ENCODE measurements at regions not wholly inside any gene's neighbourhood (a gene's known extent, or its start where the extent isn't known, plus 50 kb on each side); places are given as distances from the start of the nearest gene placed in this dataset.
"Not testable (repeated sequence)": the region's sequence is repeated elsewhere in the genome, so short reads cannot be mapped to it uniquely, and the experiment has no call there.

DNA sequence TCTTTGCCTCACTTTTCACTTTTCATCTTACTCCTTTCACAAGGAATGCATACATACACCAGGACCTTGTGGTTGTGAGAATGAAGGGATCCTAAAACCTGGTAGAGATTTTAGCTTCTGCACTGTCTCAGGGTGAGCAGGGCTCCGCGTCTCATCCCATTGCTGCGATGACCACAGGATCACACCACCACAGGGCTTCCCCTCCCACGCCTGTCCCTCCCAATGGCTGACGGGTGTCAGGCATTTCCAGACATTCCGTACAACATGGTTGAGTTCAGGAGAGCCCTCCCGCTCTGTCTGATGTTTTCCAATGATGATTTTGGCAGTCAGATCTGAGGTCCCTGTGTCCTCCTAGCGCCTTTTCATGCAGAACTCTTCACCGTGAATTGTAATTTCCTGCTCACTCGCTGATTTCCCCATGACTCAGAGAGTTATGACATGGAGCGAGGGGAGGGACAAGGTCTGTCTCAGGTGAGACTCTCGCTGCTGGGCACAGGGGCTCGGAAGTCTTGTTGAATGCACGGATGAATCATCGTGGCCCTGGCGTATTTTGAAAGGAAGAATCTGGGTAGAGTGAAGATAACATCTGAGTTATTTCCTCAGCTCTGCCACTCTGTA, 102.8 kb downstream of the TEX29 start:
- no peak overlapping the region for H3K4me3 Mint-ChIP-seq
- no peaks in the 10 kb centered on the region for H3K36me3 Mint-ChIP-seq (ENCODE audit: low read depth)
- H3K27me3 Mint-ChIP-seq = no peaks in the 10 kb centered on the region
- no peaks in the 10 kb centered on the region for H3K4me1 Mint-ChIP-seq (ENCODE audit: low read depth)
- H3K27ac Mint-ChIP-seq = no peak overlapping the region
- no peaks in the 10 kb centered on the region for H3K9me3 Mint-ChIP-seq

DNA sequence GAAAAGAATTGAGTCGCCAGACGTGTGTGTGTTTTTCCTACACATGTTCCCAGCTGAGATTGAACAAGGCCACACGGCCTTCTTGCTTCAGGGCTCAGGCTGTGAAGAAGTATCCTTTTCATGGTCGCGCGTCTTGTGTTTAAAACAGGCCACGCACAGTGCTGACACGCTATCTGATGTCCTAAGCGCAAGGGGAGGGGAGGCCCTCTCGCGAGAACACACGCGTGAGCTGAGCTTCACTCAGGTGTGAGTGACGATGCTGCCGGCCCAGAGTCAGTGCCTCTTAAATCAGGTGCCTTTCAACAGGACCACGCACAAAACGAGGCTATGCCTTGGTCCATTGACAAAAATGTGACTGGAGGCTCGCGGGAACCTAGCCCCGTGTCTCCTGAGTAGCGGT, 103.7 kb downstream of the TEX29 start:
- Mint-ChIP-seq H3K27ac (no peak overlapping the region), H3K9me3 (no peaks in the 10 kb centered on the region)

DNA sequence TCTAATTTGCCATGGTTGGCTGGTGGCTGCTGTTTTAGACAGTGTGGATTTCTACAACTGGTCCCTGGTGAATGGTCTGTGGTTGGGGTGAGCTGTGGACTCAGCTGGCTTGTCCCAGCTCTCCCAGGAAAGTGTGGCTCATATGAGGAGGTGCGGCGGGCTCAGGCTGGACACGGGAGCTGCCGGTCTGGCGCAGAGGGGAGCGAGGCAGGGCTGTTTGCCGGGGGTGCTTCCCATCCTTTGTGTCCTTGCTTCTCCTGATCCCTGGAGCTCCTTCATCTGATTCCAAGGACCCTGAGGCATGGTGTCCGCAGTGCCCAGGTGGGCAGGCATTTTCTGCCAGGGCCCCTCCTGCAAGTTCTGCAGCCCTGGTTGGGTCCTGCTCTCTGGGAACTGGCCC, 104.9 kb downstream of the TEX29 start:
- Mint-ChIP-seq H3K36me3 (ENCODE audit: low read depth) (no peaks in the 10 kb centered on the region), H3K27me3 (peaks cover 4% of the 10 kb centered on the region), H3K4me1 (ENCODE audit: low read depth) (no peaks in the 10 kb centered on the region), H3K4me3 (no peak overlapping the region), H3K9me3 (no peaks in the 10 kb centered on the region), H3K27ac (no peak overlapping the region)

More for the DNA sequence above, 103.7 kb downstream of the TEX29 start:
- Mint-ChIP-seq H3K4me3 (no peak overlapping the region), H3K27me3 (no peaks in the 10 kb centered on the region), H3K36me3 (ENCODE audit: low read depth) (no peaks in the 10 kb centered on the region), H3K4me1 (ENCODE audit: low read depth) (no peaks in the 10 kb centered on the region)

DNA sequence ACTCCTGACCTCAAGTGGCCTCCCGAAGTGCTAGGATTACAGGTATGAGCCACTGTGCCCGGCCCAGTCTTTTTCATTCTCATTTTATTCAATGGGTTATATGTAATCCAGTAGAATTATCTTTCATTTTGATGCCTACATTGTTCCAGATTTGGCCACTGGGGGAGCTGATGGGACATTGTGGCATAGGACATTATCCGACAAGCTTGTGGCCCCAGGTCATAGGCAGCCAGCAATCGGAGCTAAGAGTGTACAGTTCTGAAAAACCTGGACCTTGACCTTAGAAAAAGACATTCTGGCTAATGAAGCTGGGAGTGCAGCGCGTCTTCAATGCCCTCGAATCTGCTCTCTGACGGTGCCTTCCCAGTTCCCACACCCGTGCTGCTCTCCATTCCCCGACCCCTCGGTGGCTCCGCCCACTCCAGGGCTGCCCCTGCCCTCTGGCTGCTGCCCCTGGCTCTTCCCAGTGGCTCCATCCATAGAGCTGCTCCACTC, 108.7 kb downstream of the TEX29 start:
- H3K4me3 Mint-ChIP-seq = no peak overlapping the region

DNA sequence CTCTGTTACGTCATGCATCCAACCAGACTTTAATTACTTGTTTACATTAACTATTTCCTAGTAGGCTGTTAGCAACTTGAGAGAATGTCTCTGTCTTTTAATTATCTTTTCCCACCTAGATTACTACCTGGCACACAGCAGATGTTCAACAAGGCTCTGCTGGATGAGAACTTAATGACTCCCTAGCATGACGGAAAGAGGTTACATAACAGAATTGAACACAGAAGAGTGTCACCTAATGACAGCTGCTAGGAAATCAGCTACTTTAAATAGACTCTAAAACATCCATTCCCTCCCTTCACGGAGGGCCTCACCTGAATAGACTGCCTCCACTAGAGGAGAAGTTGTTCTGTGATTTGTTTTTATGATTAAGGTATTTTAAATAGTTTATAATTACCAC, 110.8 kb downstream of the TEX29 start:
- H3K27ac Mint-ChIP-seq = no peak overlapping the region
- H3K4me1 Mint-ChIP-seq (ENCODE audit: low read depth) = no peaks in the 10 kb centered on the region
- H3K27me3 Mint-ChIP-seq = peaks cover 20% of the 10 kb centered on the region
- H3K9me3 Mint-ChIP-seq = no peaks in the 10 kb centered on the region
- no peaks in the 10 kb centered on the region for H3K36me3 Mint-ChIP-seq (ENCODE audit: low read depth)
- no peak overlapping the region for H3K4me3 Mint-ChIP-seq

More for the DNA sequence above, 108.7 kb downstream of the TEX29 start:
- no peak overlapping the region for H3K27ac Mint-ChIP-seq
- H3K9me3 Mint-ChIP-seq = no peaks in the 10 kb centered on the region
- no peaks in the 10 kb centered on the region for H3K36me3 Mint-ChIP-seq (ENCODE audit: low read depth)
- no peaks in the 10 kb centered on the region for H3K4me1 Mint-ChIP-seq (ENCODE audit: low read depth)
- peaks cover 14% of the 10 kb centered on the region for H3K27me3 Mint-ChIP-seq

DNA sequence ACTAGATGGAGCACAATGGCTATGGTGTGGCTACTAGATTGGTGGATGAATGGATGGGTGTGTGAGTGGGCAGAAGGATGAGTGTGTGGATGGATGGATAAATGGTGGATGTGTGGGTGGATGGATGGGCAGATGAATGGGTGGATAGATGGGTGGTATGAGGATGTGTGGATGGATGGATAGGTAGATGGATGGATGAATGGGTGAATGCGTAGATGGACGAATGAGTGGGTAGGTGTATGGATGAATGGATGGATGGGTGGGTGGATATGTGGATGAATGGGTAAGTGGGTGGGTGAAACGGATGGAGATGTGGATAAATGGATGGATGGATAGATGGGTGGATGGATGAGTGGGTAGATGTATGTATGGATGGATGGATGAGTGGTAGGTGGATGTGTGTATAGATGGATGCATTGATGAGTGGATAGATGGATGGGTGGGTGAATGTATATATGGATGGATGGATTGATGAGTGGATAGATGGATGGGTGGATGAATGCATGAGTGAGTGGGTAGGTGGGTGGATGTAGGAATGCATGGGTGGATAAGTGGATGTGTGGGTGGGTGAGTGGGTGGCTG, 114.2 kb downstream of the TEX29 start:
- H3K27ac Mint-ChIP-seq = no peak overlapping the region
- H3K4me3 Mint-ChIP-seq = no peak overlapping the region
- H3K9me3 Mint-ChIP-seq = no peaks in the 10 kb centered on the region
- H3K27me3 Mint-ChIP-seq = peaks cover 17% of the 10 kb centered on the region
- no peaks in the 10 kb centered on the region for H3K4me1 Mint-ChIP-seq (ENCODE audit: low read depth)
- no peaks in the 10 kb centered on the region for H3K36me3 Mint-ChIP-seq (ENCODE audit: low read depth)

DNA sequence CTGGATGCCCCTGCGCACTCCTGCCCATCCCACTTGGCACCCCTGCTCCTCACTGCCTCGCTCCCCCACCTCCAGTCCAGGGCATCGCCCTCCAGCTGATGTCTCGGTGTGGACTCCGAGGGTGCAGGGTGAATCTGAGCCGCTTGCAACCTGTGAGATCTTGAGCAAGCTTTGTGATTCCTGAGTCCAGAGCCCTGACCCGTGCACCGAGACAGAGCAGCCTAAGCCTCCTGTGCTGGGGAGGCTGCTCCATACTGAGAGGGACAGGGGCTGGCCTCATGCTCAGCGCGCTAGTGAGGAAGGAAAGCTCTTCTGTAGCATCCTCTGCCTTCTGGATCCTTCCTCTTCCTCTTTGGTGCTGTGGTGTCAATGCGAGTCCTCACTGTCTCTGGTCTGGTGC, 116.0 kb downstream of the TEX29 start:
- Mint-ChIP-seq H3K27ac (no peak overlapping the region), H3K4me1 (ENCODE audit: low read depth) (no peaks in the 10 kb centered on the region), H3K36me3 (ENCODE audit: low read depth) (no peaks in the 10 kb centered on the region), H3K27me3 (peaks cover 10% of the 10 kb centered on the region), H3K4me3 (no peak overlapping the region), H3K9me3 (no peaks in the 10 kb centered on the region)

DNA sequence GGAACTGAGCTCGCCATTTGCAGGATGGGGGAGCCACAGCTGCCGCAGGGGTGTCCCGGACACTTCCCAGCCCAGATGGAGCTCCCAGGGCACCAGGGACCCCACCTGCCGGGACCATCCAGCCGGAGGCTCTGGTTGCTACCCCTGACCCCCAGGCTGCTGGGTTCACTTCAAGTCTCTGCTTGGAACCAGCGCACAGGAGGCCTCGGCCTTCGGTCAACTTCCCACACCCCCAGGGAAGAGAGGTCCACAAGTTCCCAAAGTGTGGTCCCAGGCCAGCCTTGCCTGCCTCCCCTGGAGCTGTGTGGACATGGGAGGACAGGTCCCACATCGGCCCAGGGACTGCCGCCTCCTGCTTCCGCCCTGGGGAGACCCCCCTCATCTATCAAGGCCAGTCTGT, 117.0 kb downstream of the TEX29 start:
- H3K27ac Mint-ChIP-seq = no peak overlapping the region
- H3K36me3 Mint-ChIP-seq (ENCODE audit: low read depth) = no peaks in the 10 kb centered on the region
- H3K4me3 Mint-ChIP-seq = no peak overlapping the region
- no peaks in the 10 kb centered on the region for H3K4me1 Mint-ChIP-seq (ENCODE audit: low read depth)
- peaks cover 10% of the 10 kb centered on the region for H3K27me3 Mint-ChIP-seq
- no peaks in the 10 kb centered on the region for H3K9me3 Mint-ChIP-seq

DNA sequence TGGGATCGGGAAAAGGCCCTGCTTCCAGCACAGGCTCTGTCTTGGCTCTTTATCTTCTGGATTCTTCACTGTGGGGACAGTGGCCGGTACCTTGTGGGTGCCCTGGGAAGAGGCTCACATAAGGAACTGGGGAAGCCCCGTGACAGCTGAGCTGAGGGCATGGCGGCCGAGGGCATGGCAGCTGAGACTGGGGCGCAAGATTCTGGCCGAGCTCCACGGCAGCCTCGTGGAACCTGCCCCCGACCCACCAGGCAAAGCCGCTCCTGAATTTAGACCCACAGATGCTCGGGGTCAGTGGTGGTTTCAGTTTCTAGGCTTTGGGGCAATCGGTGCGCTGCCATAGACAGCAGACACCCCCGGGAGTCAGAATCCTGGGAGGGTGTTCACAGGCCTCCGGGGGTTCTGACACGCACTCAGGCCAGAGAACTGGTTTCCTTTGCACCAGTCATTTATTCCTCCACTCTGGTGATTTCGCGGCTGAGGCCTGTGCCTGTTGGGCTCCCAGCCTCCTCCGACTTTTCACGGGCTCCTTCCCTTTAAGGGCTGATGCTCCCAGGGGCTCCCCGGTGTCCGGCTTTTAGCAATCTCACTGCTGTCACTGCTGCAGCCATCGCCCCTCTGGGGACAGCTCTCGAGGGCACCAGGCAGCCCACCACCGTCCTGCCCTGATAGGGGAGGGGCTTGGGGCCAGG, 117.6 kb downstream of the TEX29 start:
- no peaks in the 10 kb centered on the region for H3K9me3 Mint-ChIP-seq
- no peaks in the 10 kb centered on the region for H3K4me1 Mint-ChIP-seq (ENCODE audit: low read depth)
- H3K27ac Mint-ChIP-seq = no peak overlapping the region
- H3K36me3 Mint-ChIP-seq (ENCODE audit: low read depth) = no peaks in the 10 kb centered on the region
- H3K4me3 Mint-ChIP-seq = no peak overlapping the region
- H3K27me3 Mint-ChIP-seq = peaks cover 12% of the 10 kb centered on the region

DNA sequence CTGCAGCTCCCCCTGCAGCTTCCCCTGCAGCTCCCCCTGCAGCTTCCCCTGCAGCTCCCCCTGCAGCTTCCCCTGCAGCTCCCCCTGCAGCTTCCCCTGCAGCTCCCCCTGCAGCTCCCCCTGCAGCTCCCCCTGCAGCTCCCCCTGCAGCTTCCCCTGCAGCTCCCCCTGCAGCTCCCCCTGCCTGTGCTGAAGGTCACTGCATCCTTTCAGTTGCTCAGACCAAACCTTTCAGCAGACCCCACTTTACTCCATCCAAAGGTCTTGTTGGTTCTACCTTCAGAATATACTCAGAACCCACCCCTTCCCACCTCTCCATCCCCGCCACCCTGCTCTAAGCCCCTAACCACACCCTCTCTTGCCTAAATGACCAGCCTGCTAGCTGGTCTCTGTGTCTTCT, 120.0 kb downstream of the TEX29 start:
- not testable (repeated sequence) for H3K36me3 Mint-ChIP-seq (ENCODE audit: low read depth); H3K4me3 Mint-ChIP-seq; H3K4me1 Mint-ChIP-seq (ENCODE audit: low read depth); H3K27me3 Mint-ChIP-seq; H3K27ac Mint-ChIP-seq; H3K9me3 Mint-ChIP-seq

DNA sequence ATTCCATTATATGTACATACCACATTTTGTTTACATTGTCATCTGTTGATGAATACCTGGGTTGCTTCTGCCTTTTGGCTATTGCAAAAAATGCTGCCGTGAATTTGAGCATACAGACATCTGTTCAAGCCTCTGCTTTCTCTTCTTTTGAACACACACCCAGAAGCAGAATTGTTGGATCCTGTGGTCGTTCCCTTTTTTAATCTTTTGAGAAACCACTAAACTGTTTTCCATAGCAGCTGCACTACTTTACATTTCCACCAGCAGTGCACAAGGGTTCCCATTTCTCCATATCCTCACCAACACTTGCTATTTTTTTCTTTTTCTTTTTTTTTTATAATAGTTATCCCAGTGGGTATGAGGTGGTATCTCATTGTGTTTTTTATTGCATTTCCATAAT, 123.5 kb downstream of the TEX29 start:
- Mint-ChIP-seq H3K9me3 (peaks cover 8% of the 10 kb centered on the region), H3K27me3 (peaks cover 4% of the 10 kb centered on the region), H3K27ac (no peak overlapping the region), H3K4me1 (ENCODE audit: low read depth) (no peaks in the 10 kb centered on the region), H3K4me3 (no peak overlapping the region), H3K36me3 (ENCODE audit: low read depth) (no peaks in the 10 kb centered on the region)

DNA sequence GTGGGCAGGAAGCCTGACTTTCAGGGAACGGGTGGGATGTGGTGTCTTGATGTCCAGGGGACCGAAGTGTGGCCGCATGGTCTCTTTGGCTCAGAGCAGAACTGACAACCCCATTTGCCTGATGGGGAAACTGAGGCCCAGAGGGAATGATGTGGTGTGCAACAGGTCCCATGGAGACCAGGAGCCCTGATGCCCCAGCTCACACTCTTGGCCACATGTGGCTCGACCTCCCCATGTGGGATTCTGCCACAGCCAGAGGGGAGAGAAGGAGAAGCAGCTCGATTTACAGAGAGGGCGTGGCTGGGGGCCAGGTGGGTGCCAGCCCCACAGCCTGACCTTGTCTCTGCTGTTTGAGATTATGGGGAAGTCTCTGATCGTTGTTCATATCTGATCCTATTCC, 128.1 kb downstream of the TEX29 start:
- Mint-ChIP-seq H3K4me1 (ENCODE audit: low read depth) (no peaks in the 10 kb centered on the region), H3K9me3 (peaks cover 8% of the 10 kb centered on the region), H3K27ac (no peak overlapping the region), H3K4me3 (no peak overlapping the region), H3K27me3 (peaks cover 8% of the 10 kb centered on the region), H3K36me3 (ENCODE audit: low read depth) (no peaks in the 10 kb centered on the region)

DNA sequence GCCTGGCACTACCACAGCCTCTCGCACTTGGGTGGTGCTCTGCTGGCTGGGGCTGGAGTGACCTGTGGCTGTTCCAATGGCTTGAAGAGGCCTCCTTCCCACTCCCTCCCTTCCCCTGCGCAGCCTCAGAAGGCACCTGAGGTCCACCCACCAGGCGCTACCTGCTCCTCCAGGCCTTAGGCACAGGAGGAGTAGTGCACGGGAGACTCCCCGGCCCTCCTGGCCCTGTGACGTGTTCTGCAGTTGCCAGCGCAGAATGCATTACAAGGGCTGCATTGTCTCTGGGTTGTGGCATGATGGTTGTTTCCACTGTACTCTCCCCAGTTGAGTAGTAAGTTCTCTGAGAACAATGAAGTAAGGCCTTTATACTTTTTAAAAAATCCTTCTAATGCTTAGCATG, 128.6 kb downstream of the TEX29 start:
- no peak overlapping the region for H3K27ac Mint-ChIP-seq
- H3K27me3 Mint-ChIP-seq = peaks cover 9% of the 10 kb centered on the region
- peaks cover 8% of the 10 kb centered on the region for H3K9me3 Mint-ChIP-seq
- no peaks in the 10 kb centered on the region for H3K36me3 Mint-ChIP-seq (ENCODE audit: low read depth)
- no peak overlapping the region for H3K4me3 Mint-ChIP-seq
- no peaks in the 10 kb centered on the region for H3K4me1 Mint-ChIP-seq (ENCODE audit: low read depth)

DNA sequence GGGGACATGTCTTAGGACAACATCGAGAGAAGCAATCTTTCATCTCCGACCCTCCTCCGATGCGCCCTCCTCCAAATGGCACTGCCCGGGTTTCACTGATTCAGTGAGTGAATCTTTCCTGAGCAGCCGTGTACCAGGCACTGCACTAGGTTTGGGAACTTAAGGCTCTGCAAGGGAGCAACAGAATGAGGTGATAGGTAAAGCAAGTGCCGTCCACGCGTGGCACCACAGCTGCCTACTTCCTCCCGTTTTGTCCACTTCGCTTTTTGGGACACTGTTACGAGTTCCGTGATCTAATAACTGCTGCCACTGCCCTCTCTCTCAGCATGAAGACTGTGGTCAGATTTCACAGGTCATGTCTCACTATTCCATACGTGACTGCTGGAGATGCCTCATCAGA, 131.0 kb downstream of the TEX29 start:
- H3K4me3 Mint-ChIP-seq = no peak overlapping the region
- H3K36me3 Mint-ChIP-seq (ENCODE audit: low read depth) = no peaks in the 10 kb centered on the region
- H3K27ac Mint-ChIP-seq = no peak overlapping the region
- no peaks in the 10 kb centered on the region for H3K4me1 Mint-ChIP-seq (ENCODE audit: low read depth)
- H3K9me3 Mint-ChIP-seq = peaks cover 8% of the 10 kb centered on the region
- peaks cover 14% of the 10 kb centered on the region for H3K27me3 Mint-ChIP-seq

DNA sequence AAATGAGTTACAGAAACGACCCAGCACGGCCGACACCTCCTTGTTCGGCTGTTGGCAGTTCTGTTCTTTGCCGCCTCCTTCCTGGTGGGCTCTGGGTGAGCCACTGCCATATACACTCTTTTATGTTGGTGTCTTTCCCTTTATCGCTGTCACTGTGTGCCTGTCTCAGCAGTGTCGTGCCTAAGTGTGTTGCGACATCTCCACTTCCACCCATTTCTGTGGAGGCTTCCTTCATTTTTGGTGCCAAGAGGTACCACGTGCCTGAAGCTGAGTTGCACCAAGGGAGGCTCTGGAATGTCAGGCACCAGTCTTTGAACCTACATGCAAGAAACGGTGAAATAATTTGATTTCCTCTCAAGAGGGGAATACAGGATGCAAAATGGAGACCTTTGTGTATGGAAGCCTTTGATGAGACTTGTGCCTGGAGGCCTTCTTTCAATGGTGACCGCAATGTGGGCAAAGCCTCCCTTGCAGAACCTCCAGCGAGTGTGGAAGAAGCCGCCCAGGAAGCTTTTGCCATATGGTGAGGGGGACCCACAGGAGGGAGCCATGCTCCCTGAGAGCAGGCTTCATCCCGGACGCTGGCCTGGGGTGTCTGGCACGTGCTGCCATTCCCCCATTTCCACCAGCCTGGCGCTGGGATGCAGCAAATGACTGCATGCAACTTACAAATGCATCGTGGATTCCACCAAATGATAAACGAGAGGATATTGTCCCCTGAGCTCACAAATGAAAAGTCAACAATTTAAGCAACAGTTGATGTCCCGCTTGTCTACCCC, 136.2 kb downstream of the TEX29 start:
- Mint-ChIP-seq H3K36me3 (ENCODE audit: low read depth) (no peaks in the 10 kb centered on the region), H3K27ac (no peak overlapping the region), H3K4me1 (ENCODE audit: low read depth) (peaks cover 4% of the 10 kb centered on the region), H3K9me3 (no peaks in the 10 kb centered on the region), H3K4me3 (no peak overlapping the region), H3K27me3 (peaks cover 10% of the 10 kb centered on the region)

All from stimulated activated naive CD8-positive, alpha-beta T cell treated with anti-CD3 and anti-CD28 coated beads, Interleukin-15, Interleukin-2, amounts not matched to agents 100 ng/mL and 50 ng/mL, for 24 hours (primary cell).